GM08714 (cell line): ENCODE measurements at regions not wholly inside any gene's neighbourhood (a gene's known extent, or its start where the extent isn't known, plus 50 kb on each side); places are given as distances from the start of the nearest gene placed in this dataset.

Experiments
- H3K4me3 ChIP-seq: fragments of 200-500 bp; sonication (Bioruptor generic); 2 replicates; pipeline ENCODE4 v1.5.1; 2014; ENCODE audit warnings: mild to moderate bottlenecking, low read length, inconsistent platforms
- ZNF274 ChIP-seq: IDR thresholded peaks from 2 replicates; pipeline ENCODE4 v1.6.1; 2012; ENCODE audit warnings: mild to moderate bottlenecking, low read depth, low read length

DNA sequence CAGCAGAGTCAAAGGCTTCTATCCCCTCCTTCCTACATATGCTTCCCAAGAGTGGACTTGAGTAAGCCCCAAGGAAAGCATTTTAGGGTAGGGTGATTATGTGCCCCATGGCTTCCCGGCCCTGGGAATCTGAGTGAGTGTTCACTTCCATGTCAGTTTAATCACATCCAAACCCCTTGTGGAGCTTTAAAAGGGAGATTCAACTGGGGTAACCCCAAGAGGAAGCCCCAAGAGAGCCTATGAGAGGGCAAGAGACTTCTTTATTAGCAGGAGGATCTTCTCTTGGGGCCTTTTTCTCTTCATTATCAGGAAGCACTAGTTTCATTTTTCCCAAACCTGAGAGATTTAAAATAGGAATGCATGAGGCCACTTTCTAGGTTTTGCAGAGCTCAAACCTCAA is 97.0 kb upstream of the IRF2BP2 start:
- no peak overlapping the region for H3K4me3 ChIP-seq
- TF ChIP-seq ZNF274, result no peak

DNA sequence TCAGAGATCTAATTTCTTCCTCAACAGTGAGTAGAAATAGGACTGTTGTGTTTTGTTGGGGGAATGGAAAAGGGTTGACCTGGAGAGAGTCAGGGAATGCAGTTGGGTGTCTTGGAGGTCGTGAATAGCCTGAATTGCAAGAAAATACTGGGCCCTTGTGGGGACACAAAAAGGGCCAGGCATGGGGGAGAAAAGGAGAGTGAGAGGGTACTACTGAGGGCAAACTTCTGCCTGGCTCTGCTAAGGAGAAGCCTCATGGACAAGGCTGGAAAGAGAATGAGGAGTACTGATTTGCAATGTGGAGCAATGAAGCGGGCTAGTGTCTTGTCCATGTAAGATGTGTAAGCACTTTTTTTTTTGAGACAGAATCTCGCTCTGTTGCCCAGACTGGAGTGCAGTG is 96.2 kb upstream of the IRF2BP2 start:
- TF ChIP-seq ZNF274, result no peak
- H3K4me3 ChIP-seq, result no peak overlapping the region

DNA sequence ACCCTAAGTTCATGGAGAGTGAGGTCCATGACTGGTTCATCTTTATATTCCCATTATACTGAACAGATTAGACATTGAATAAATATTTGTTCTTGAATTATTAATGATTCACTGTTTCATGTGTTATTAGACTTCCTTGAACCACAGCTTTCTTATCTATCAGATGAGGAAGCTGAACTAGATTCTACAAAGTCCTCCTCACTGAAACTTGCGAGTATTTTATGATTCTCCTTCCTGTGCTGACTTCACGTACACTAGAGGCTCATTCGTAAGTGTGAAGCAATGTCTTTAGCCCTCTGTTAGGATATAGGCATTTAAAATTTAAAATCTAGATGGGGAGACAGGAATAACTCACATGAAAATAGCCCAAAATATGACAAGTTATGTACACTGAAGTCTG is 95.6 kb upstream of the IRF2BP2 start:
- no peak for TF ChIP-seq ZNF274
- H3K4me3 ChIP-seq, result no peak overlapping the region

DNA sequence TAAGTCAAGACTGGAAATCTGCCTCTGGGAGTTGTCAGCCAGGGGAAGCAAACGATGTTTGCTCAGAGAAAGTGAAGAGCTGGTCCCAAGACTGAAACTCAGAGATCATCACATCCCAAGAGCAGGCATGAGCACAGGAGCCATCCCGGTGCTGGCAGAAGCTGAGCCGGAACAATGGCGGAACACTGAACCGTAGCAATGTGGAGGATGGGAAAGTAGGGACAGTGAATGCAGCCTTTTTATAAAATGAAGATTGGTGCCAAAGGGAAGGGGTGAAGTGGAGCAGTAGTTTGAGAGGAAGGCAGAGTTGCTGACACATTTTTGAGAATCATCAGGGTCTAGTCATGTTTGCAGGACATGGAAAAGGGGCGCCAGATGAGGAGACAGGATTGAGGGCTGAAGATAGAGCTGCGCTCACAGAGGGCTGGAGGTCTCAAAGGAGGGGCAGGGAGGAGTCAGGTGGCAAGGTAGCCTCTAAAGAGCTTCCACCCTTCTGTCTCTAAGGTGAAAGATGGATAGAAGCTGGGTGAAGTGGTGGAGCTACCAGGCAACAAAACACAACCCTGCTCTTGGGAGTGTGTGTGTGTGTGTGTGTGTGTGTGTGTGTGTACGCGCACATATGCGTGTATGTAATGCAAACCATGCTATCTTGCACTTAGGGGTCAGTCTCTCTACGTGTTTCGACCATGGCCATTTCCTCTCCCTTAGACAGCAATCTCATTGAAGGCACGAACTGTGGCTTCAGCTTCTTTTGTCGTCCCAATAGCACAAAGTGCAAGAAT is 94.3 kb upstream of the IRF2BP2 start:
- no peak overlapping the region for H3K4me3 ChIP-seq
- TF ChIP-seq ZNF274, result no peak

DNA sequence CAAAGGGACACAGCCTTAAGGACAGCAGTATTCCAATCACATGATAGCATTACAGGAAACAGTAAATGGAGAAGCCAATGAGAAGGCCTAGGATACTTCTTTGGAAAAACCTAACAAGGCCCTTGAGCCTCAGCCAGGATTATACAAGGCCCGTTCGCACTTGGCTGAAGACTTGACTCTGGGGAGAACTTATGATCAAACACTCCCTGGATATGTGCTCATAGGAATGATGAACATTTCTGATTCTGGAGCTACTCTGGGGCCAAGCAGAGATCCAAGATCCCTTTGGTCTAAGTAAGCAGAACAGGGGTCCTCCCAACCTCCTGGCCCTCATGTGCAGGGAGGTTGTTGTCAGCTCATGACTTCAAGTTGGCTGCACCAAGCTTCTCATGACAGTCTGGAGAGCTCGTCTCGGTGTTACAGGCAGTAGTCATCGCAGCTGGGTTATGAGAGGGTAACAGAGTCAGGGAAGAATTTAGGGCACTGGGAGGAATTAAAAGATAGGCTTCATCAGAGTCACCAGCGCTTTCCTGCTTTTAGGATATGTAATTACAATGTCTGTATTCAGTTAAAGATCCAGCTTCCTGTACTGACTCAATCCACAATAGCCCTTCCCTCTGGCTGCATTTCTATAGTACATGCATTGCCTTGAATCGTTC is 92.5 kb upstream of the IRF2BP2 start:
- no peak for TF ChIP-seq ZNF274

DNA sequence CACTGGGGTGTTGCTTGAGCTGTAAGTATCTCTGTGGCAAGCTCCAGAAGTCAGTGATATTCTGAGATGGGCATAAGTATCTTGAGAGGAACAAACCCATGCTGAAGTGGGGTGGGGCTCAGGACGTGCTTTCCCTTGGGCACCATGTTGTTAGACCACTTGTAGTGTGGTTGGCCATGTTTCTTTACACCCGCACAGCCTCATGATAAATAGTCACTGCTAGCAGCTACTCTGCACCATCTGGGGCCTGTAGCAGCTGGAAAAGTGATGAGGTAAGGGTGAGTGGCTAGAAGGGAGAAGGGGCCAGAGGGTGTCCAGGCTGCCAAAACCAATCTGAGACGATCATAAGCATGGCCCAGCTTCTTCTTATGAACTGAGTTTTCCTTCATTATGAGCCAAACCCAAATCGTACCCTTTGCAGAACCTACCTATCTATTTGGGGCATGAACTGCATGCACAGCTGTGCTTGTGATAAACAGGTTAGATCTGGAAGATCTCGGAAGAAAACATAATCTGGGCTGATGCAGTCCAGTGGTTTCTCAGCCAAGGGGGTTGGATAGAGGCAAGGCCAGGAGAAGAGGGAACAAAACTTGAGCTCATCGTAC is 91.9 kb upstream of the IRF2BP2 start:
- no peak for TF ChIP-seq ZNF274
- no peak overlapping the region for H3K4me3 ChIP-seq

More for the DNA sequence above, 92.5 kb upstream of the IRF2BP2 start:
- no peak overlapping the region for H3K4me3 ChIP-seq

DNA sequence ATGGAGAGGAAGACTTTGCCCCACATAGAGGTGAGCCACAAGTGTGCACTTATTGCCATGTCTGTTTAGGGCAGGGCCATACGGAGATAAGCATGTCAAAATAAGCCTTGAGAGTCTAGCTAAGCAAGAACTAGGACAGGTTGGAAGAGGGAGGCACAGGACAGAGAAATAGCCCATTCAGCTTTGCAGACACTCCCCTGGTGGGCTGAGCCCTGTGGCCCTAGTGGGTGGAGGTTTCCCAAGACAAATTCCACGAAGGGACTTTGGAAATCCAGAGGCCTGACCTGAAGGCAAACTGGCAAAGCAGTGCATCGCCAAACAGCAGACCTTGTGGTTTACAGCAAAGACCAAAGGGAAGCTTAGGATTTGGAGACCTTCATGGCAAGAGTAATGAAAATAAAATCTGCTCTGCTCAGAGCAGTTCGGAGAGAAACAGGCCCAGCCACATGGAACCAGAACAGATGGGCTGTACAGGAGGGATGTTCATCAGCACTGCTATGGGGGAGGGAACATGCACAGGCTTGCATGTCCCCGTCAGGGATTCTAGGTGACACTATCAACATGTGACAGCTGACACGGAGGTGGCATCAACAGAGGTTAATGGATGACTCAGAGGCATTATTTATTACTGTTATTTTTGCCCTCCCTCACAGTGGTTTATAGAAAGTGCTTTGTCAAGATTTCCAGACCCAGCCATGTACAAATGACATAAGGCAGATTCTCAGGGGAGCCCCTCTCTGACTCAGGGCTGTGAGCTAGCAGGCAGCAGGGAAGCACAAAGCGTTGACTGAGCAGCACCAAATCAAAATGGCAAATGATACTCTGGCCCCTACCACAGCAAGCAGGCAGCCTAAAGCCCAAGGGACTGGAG is 90.1 kb upstream of the IRF2BP2 start:
- H3K4me3 ChIP-seq, result no peak overlapping the region
- no peak for TF ChIP-seq ZNF274

DNA sequence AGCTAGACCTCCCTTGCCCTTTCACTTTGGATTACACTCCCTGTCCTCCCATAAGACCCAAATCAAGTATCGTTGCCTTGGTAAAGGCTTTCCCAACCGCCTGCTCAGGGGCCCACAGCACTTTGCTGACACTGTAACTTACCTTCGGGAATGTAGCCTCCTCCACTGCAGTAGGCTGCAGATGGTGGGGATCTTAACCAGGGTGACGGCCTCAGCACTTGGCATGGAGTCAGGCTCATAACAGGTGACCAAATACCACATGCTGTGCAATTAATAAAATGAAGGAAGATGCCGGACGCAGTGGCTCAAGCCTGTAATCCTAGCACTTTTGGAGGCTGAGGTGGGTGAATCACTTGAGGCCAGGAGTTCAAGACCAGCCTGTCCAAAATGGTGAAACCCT is 88.7 kb upstream of the IRF2BP2 start:
- TF ChIP-seq ZNF274, result no peak
- no peak overlapping the region for H3K4me3 ChIP-seq

DNA sequence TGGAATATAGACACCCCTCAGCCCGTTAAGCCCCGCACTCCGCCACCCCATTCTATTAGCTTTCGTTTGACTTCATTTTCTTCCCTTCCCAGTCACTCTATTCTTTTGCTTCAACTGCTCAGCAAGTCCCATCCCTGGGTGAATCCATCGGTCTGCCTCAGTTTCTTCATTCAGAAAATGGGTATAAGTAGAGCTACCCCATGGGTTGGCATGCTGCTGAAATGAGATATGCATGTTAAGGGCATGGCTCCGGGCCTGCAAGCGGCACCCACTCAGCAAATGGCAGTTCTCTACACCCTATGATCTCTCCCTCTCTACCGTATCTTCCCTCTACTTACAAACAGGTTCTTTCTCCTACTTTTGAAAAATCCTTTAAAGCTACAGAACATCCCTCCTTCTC is 87.8 kb upstream of the IRF2BP2 start:
- no peak for TF ChIP-seq ZNF274
- H3K4me3 ChIP-seq, result no peak overlapping the region

DNA sequence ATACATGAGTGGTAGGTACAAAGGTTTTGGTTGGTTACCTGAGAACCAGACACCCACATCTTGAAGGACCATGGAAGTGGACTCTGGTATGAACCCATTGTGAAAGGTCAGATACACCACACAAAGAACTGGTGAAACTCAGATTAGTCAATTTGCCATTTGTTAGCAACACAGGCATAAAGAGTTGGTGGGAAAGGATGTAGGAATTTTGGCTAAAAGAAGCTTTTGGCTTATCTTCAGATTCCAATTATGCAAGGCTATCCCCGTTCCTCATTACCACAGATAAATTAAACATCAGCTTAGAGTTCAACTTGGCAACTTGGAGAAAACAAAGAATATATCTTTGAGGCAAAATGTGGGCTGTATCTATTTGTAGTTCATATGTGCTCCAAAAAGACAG is 87.0 kb upstream of the IRF2BP2 start:
- no peak overlapping the region for H3K4me3 ChIP-seq
- TF ChIP-seq ZNF274, result no peak

DNA sequence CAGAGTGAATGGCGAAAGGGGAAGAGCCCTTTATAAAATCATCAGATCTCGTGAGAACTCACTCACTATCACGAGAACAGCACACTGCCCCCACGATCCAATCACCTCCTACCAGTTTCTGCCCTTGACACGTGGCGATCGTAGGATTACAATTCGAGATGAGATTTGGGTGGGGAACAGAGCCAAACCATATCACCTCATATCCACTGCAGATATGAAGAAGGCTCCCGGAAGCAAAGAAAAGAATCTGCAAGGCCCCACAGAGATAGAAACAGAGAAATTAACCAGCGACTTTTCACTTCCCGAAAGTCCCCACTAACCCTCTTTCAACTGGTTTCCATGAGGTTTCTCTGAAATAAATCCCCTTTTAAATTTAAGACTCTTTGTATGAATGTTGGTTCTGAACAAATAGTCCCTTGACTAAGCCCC is 86.2 kb upstream of the IRF2BP2 start:
- no peak overlapping the region for H3K4me3 ChIP-seq
- TF ChIP-seq ZNF274, result no peak

DNA sequence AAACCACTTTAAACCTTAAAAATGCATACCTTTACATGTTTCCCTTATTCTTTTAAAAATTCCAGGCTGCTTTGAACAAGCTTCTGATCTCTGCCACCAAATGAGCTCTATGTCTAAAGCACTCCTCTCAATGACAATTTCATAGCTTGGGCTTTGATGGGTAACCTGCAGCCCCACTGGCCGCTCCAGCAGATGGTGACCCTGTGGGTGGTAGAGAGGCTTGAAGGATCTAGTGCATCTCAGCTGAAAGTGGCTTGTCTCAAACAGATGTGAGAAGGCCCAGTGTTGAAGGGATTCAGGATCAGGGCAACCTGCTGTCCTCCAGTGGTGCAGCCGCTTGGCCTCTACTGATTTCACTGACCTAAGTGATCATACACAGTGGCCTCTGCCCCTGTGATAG is 84.7 kb upstream of the IRF2BP2 start:
- no peak overlapping the region for H3K4me3 ChIP-seq
- TF ChIP-seq ZNF274, result no peak

DNA sequence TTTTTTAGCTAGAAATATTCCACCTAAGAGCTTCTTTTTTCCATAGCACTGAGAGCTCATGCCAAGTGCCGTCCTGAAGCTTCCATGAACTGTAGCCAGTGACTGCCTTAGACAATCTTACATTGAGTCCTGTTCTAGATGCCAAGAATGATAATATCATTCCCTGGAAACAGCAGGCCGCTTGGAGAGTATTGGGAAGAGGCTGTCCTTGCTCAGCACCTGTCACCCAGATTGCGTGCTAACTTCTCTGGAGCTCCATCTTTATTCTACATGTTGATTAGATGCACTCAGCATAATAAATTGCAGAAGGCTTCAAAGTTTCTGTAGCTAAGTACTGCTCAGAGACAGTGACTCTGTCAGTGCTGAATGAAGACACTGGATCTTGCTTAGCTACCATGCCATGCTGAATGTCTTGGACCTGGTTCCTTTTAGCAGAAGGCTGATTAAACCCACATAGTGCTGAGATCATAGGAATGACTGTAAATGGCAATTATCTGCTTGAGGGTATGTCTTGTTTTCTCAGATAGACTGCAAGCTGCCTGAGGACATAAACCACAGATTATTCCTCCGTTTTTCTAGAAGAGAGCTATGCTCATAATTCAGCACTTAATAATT is 83.1 kb upstream of the IRF2BP2 start:
- H3K4me3 ChIP-seq, result no peak overlapping the region
- TF ChIP-seq ZNF274, result no peak

DNA sequence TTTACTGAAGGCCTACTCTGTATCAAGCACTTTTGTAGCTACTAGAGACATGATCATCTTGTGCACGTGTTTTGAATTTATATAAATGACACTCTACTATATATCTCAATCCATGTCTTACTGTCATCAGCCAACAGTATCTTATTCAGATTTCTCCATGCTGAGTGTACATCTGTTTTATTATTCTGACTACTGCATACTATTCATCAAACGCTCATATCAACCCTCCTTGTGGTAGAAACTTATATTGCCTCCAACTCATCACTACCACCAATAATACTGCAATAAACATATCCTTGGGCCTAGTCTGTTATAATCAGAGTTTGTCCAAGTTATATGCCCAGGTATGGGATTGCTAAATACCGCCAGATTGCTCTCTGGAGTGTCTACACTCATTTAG is 81.6 kb upstream of the IRF2BP2 start:
- TF ChIP-seq ZNF274, result no peak
- no peak overlapping the region for H3K4me3 ChIP-seq
